ENCODE measurements at regions not wholly inside any gene's neighbourhood (a gene's known extent, or its start where the extent isn't known, plus 50 kb on each side); places are given as distances from the start of the nearest gene placed in this dataset.

GRCh38 chr12:107457362-107457935, 228.2 kb upstream of the PWP1 start:
- TF ChIP-seq CTCF (IDR thresholded peaks at IDR 0.05; ENCODE audit: insufficient read depth, low read length): no peak
- no peak for DNase-seq (ENCODE audit: low read depth)

GRCh38 chr12:107458163-107458562, 227.4 kb upstream of the PWP1 start:
- no peak overlapping the region for H3K4me3 ChIP-seq (ENCODE audit: low read depth, low read length)
- no peak for TF ChIP-seq CTCF (IDR thresholded peaks at IDR 0.05; ENCODE audit: insufficient read depth, low read length)
- peak; percentile 44 for DNase-seq (ENCODE audit: low read depth)

More at GRCh38 chr12:107457362-107457935, 228.2 kb upstream of the PWP1 start:
- H3K4me3 ChIP-seq (ENCODE audit: low read depth, low read length): no peak overlapping the region

- DNase-seq (ENCODE audit: low read depth): no peak
- no peak overlapping the region for H3K4me3 ChIP-seq (ENCODE audit: low read depth, low read length)
- TF ChIP-seq CTCF (IDR thresholded peaks at IDR 0.05; ENCODE audit: insufficient read depth, low read length): no peak
These were observed 226.6 kb upstream of the PWP1 start for GRCh38 chr12:107458990-107459389.

- TF ChIP-seq CTCF (IDR thresholded peaks at IDR 0.05; ENCODE audit: insufficient read depth, low read length): no peak
- no peak overlapping the region for H3K4me3 ChIP-seq (ENCODE audit: low read depth, low read length)
- no peak for DNase-seq (ENCODE audit: low read depth)
These were observed 226.0 kb upstream of the PWP1 start for GRCh38 chr12:107459641-107460040.

- H3K4me3 ChIP-seq (ENCODE audit: low read depth, low read length): peak overlapping the region; percentile 39
- TF ChIP-seq CTCF (IDR thresholded peaks at IDR 0.05; ENCODE audit: insufficient read depth, low read length): no peak
- DNase-seq (ENCODE audit: low read depth): peak; percentile 94
These were observed 224.2 kb upstream of the PWP1 start for GRCh38 chr12:107461222-107461975.

GRCh38 chr12:107462428-107463332, 222.9 kb upstream of the PWP1 start:
- no peak for TF ChIP-seq CTCF (IDR thresholded peaks at IDR 0.05; ENCODE audit: insufficient read depth, low read length)
- no peak overlapping the region for H3K4me3 ChIP-seq (ENCODE audit: low read depth, low read length)
- no peak for DNase-seq (ENCODE audit: low read depth)
